ENCODE measurements at regions not wholly inside any gene's neighbourhood (a gene's known extent, or its start where the extent isn't known, plus 50 kb on each side); places are given as distances from the start of the nearest gene placed in this dataset.

DNA sequence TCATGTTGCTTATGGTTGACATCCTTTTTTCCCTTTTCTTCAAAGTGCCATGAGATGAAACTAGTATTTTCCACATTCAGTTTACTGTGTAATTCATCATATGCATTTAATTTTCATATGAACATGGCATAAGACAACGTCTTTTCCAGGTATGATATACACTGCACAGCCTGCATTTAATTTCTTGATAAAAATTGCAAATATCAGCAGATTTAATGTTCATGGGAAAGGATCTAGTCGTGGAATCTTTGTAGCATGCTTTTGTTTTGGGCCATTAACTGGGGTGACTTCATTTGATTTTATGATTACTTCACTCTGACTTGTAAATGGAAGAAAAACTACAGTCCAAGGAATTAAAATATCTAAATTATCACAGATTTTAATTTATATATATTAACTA lies 837.3 kb downstream of the IPMK start:
- TF ChIP-seq EZH2 (IDR thresholded peaks at IDR 0.05; ENCODE audit: low read length), result no peak
- TF ChIP-seq, protein P1, sequence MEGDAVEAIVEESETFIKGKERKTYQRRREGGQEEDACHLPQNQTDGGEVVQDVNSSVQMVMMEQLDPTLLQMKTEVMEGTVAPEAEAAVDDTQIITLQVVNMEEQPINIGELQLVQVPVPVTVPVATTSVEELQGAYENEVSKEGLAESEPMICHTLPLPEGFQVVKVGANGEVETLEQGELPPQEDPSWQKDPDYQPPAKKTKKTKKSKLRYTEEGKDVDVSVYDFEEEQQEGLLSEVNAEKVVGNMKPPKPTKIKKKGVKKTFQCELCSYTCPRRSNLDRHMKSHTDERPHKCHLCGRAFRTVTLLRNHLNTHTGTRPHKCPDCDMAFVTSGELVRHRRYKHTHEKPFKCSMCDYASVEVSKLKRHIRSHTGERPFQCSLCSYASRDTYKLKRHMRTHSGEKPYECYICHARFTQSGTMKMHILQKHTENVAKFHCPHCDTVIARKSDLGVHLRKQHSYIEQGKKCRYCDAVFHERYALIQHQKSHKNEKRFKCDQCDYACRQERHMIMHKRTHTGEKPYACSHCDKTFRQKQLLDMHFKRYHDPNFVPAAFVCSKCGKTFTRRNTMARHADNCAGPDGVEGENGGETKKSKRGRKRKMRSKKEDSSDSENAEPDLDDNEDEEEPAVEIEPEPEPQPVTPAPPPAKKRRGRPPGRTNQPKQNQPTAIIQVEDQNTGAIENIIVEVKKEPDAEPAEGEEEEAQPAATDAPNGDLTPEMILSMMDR (optimal IDR thresholded peaks at IDR 0.05 in 1 of 3, IDR thresholded peaks at IDR 0.05 in 1 of 3, conservative IDR thresholded peaks at IDR 0.05 in 1 of 3; ENCODE audit: extremely low read depth in 1 of 3, insufficient read depth in 2 of 3, low read length in 3 of 3), result no peak

Measured in keratinocyte (primary cell).